GM12878 (cell line): ENCODE measurements at regions not wholly inside any gene's neighbourhood (a gene's known extent, or its start where the extent isn't known, plus 50 kb on each side); places are given as distances from the start of the nearest gene placed in this dataset.

Experiments
- ATAC-seq: fragments of 200-7000 bp; cut with Tn5 transposase; 3 replicates; pipeline ENCODE4 v1.9.1; 2020; ENCODE audit warnings: mild to moderate bottlenecking, moderate library complexity
- BruUV-seq: library from RNA; stranded (reverse); fragments of 400-500 nt; replicated peaks from 2 replicates; lab custom pipeline; 2021; lab: Mats Ljungman, UMichigan
- CTCF ChIA-PET: fragments of 300-600 bp; sonication (Branson Sonifier 250); formaldehyde crosslinking; extraction: SDS; loops from one replicate; lab custom pipeline; 2021; ENCODE audit warnings: inconsistent platforms; lab: Yijun Ruan, JAX
- POLR2A ChIA-PET: fragments of 350-600 bp; formaldehyde crosslinking; extraction: SDS; loops from one replicate; lab custom pipeline; 2021; ENCODE audit warnings: inconsistent platforms; lab: Charles Lee
- RAD21 ChIA-PET: fragments of 300-600 bp; sonication (Branson Sonifier 250); formaldehyde crosslinking; loops from one replicate; lab custom pipeline; 2023; ENCODE audit warnings: antibody characterized with exemption; ENCODE audit not compliant: unreplicated experiment; lab: Charles Lee
- SMC1A ChIA-PET: fragments of 300-600 bp; sonication (Branson Sonifier 250); formaldehyde crosslinking; loops from one replicate; lab custom pipeline; 2023; ENCODE audit not compliant: unreplicated experiment, uncharacterized antibody; lab: Charles Lee
- DNase-seq: peaks from one replicate; pipeline ENCODE4 v3.0.0-alpha.2; 2011; ENCODE audit warnings: low read depth, low spot score
- FAIRE-seq: peaks from 3 replicates; lab custom pipeline; 2011; peaks lifted over from hg19 to GRCh38; lab: Jason Lieb, UNC
- H2AFZ ChIP-seq: 2 replicates; pipeline ENCODE4 v1.6.0; 2011; ENCODE audit warnings: low read depth, low read length, control low read depth; ENCODE audit not compliant: control insufficient read depth
- H3K27ac ChIP-seq: 2 replicates; pipeline ENCODE4 v1.5.1; 2011; ENCODE audit warnings: control low read depth; ENCODE audit not compliant: control insufficient read depth, insufficient read depth
- H3K27me3 ChIP-seq, 2 experiments: replicated peaks in 1 of 2; 2 replicates each; pipeline versions ENCODE4 v1.6.0 to v1.6.1; 2011; ENCODE audit warnings: low read length in 1 of 2; ENCODE audit not compliant: control insufficient read depth in 2 of 2, insufficient read depth in 2 of 2
- H3K36me3 ChIP-seq, 2 experiments: 2 replicates each; pipeline ENCODE4 v1.5.1; 2011; ENCODE audit warnings: low read length in 1 of 2; ENCODE audit not compliant: control insufficient read depth in 2 of 2, insufficient read depth in 2 of 2
- H3K4me1 ChIP-seq: 2 replicates; pipeline ENCODE4 v1.6.1; 2011; ENCODE audit warnings: mild to moderate bottlenecking, low read length, moderate library complexity, mixed read lengths; ENCODE audit not compliant: control insufficient read depth, insufficient read depth
- H3K4me2 ChIP-seq: 2 replicates; pipeline ENCODE4 v1.6.0; 2011; ENCODE audit warnings: control low read depth; ENCODE audit not compliant: control insufficient read depth, insufficient read depth
- H3K4me3 ChIP-seq: fragments of 200-600 bp; sonication (generic); 2 replicates; pipeline ENCODE4 v1.5.1; 2016
- H3K79me2 ChIP-seq: 2 replicates; pipeline ENCODE4 v1.6.0; 2011; ENCODE audit warnings: low read length; ENCODE audit not compliant: control insufficient read depth, insufficient read depth
- H3K9ac ChIP-seq: 2 replicates; pipeline ENCODE4 v1.8.0; 2011; ENCODE audit warnings: low read length, control low read depth, mixed read lengths; ENCODE audit not compliant: control insufficient read depth, insufficient read depth
- H3K9me3 ChIP-seq: replicated peaks from 3 replicates; pipeline ENCODE4 v1.5.1; 2011; ENCODE audit warnings: mild to moderate bottlenecking, low read length; ENCODE audit not compliant: control insufficient read depth, insufficient read depth
- H4K20me1 ChIP-seq: 2 replicates; pipeline ENCODE4 v1.6.0; 2011; ENCODE audit not compliant: control insufficient read depth, insufficient read depth
- ATF2 ChIP-seq: IDR thresholded peaks from 2 replicates; pipeline ENCODE4 v1.6.1; 2012; ENCODE audit warnings: low read length, inconsistent platforms
- E2F8 ChIP-seq: fragments of 450-650 bp; IDR thresholded peaks from 2 replicates; pipeline ENCODE4 v1.6.1; 2018; ENCODE audit warnings: mild to moderate bottlenecking, low read depth, moderate library complexity; ENCODE audit not compliant: partially characterized antibody
- JUNB ChIP-seq: IDR thresholded peaks from 2 replicates; pipeline ENCODE4 v1.6.1; 2016; ENCODE audit warnings: antibody characterized with exemption, mild to moderate bottlenecking
- MTA2 ChIP-seq: fragments of 450-650 bp; IDR thresholded peaks from 2 replicates; pipeline ENCODE4 v1.6.1; 2016; ENCODE audit warnings: low read depth, mild to moderate bottlenecking, moderate library complexity
- NR2C2 ChIP-seq: IDR thresholded peaks from 2 replicates; pipeline ENCODE4 v1.6.1; 2011; ENCODE audit warnings: borderline replicate concordance, low read depth; ENCODE audit not compliant: control insufficient read depth, insufficient read length
- PBX3 ChIP-seq: IDR thresholded peaks from 2 replicates; pipeline ENCODE4 v1.6.1; 2011; ENCODE audit warnings: mild to moderate bottlenecking, low read depth, low read length, moderate library complexity; ENCODE audit not compliant: insufficient replicate concordance
- POU2F2 ChIP-seq: IDR thresholded peaks from 3 replicates; pipeline ENCODE4 v1.6.1; 2011; ENCODE audit warnings: low read depth, mild to moderate bottlenecking, low read length, borderline replicate concordance
- SMAD1 ChIP-seq: fragments of 450-650 bp; IDR thresholded peaks from 2 replicates; pipeline ENCODE4 v1.6.1; 2018; ENCODE audit warnings: mild to moderate bottlenecking, low read depth; ENCODE audit not compliant: partially characterized antibody
- ZNF622 ChIP-seq: fragments of 450-650 bp; IDR thresholded peaks from 2 replicates; pipeline ENCODE4 v1.6.1; 2017; ENCODE audit warnings: mild to moderate bottlenecking, inconsistent platforms
- ZZZ3 ChIP-seq: IDR thresholded peaks from 2 replicates; pipeline ENCODE4 v1.6.1; 2011; ENCODE audit warnings: low read depth; ENCODE audit not compliant: control insufficient read depth, insufficient read length
- WGBS: methylation state at CpG from one replicate; pipeline ENCODE4 v1.1.6; 2016; ENCODE audit warnings: low lambda C conversion rate; ENCODE audit not compliant: insufficient replicate concordance, insufficient coverage; ENCODE audit errors: missing lambda C conversion rate; 5-methylcytosine and 5-hydroxymethylcytosine counted together
- in situ Hi-C: fragments of 300-500 bp; cut with MboI; formaldehyde crosslinking; loops from 9 replicates; pipeline ENCODE4 v1.14.3; 2018; ENCODE audit warnings: mixed read lengths
- intact Hi-C: fragments of 100-400 bp; cut with micrococcal nuclease; formaldehyde crosslinking; loops from one replicate; pipeline ENCODE4 v1.14.2; 2022; ENCODE audit not compliant: unreplicated experiment

- H2AFZ ChIP-seq = no peak overlapping the region
- RAD21 ChIA-PET = no interaction called here
- no peaks in the 10 kb centered on the region for H3K79me2 ChIP-seq
- in situ Hi-C loops (no loop called here), intact Hi-C loops (no loop called here)
- CTCF ChIA-PET = no interaction called here
- SMC1A ChIA-PET = no interaction called here
- DNase-seq (no peak), ATAC-seq (peak; percentile 27; the same call in 1 of the 3 replicates), FAIRE-seq (no peak)
- H3K4me2 ChIP-seq = no peak overlapping the region
- H3K9me3 ChIP-seq = no peaks in the 10 kb centered on the region
- no peaks in the 10 kb centered on the region for H3K27me3 ChIP-seq
- no peaks in the 10 kb centered on the region for H4K20me1 ChIP-seq
- no TSS peak for BruUV-seq
- no peak overlapping the region for H3K4me3 ChIP-seq
- no peak overlapping the region for H3K27ac ChIP-seq
- POLR2A ChIA-PET = no interaction called here
- H3K9ac ChIP-seq = no peak overlapping the region
- TF ChIP-seq MTA2 (no peak), JUNB (peak; percentile 12; the same call in 1 of the 2 replicates)
- under 1% methylated on average over 4 of the region's 4 CpGs for WGBS
- no peaks in the 10 kb centered on the region for H3K36me3 ChIP-seq
- no peaks in the 10 kb centered on the region for H3K4me1 ChIP-seq
Observed at GRCh38 chr6:8758412-8758811, 323.1 kb upstream of the SLC35B3 start.

- H3K4me2 ChIP-seq = no peak overlapping the region
- no peaks in the 10 kb centered on the region for H3K4me1 ChIP-seq
- DNase-seq = no peak
- RAD21 ChIA-PET = no interaction called here
- H3K9me3 ChIP-seq = no peaks in the 10 kb centered on the region
- H3K9ac ChIP-seq = no peak overlapping the region
- in situ Hi-C loops = no loop called here
- no peaks in the 10 kb centered on the region for H3K36me3 ChIP-seq
- H2AFZ ChIP-seq = no peak overlapping the region
- FAIRE-seq = no peak
- SMC1A ChIA-PET = no interaction called here
- no peak overlapping the region for H3K4me3 ChIP-seq
- no peak for ATAC-seq
- CTCF ChIA-PET = interaction anchor here (0.6 kb wide), 1 partner anchor 64 kb away, joined by 4 read pairs; no protein-coding TSS in a partner anchor
- no peaks in the 10 kb centered on the region for H4K20me1 ChIP-seq
- intact Hi-C loops = no loop called here
- H3K27me3 ChIP-seq = no peaks in the 10 kb centered on the region
- BruUV-seq = no TSS peak
- no peak overlapping the region for H3K27ac ChIP-seq
- POLR2A ChIA-PET = no interaction called here
- WGBS = 22% methylated on average over 4 of the region's 4 CpGs
- no peaks in the 10 kb centered on the region for H3K79me2 ChIP-seq
- no peak for TF ChIP-seq NR2C2
- no peak for TF ChIP-seq ZNF622
- no peak for TF ChIP-seq E2F8
- no peak for TF ChIP-seq JUNB
- no peak for TF ChIP-seq SMAD1
- TF ChIP-seq PBX3 = no peak
- TF ChIP-seq POU2F2 = no peak
- no peak for TF ChIP-seq ZZZ3
- no peak for TF ChIP-seq MTA2
- no peak for TF ChIP-seq ATF2
Observed at GRCh38 chr6:8750627-8751026, 315.3 kb upstream of the SLC35B3 start.
